ENCODE measurements at regions not wholly inside any gene's neighbourhood (a gene's known extent, or its start where the extent isn't known, plus 50 kb on each side); places are given as distances from the start of the nearest gene placed in this dataset.
A peak's percentile ranks its signal among the peaks of the same experiment; 100 is the strongest.

- Histone ChIP-seq H3K4me3 (ENCODE audit: severe bottlenecking) (no peak overlapping the region), H3K4me1 (ENCODE audit: insufficient read depth, poor library complexity, severe bottlenecking) (peaks cover 24% of the 10 kb centered on the region), H3K27ac (ENCODE audit: poor library complexity, severe bottlenecking) (peak overlapping the region; percentile 41), H3K9me3 (ENCODE audit: severe bottlenecking) (no peaks in the 10 kb centered on the region), H3K36me3 (ENCODE audit: low read depth) (no peaks in the 10 kb centered on the region), H3K27me3 (ENCODE audit: insufficient read depth, poor library complexity, severe bottlenecking) (no peaks in the 10 kb centered on the region)
- ATAC-seq (ENCODE audit: low read depth) (peak; percentile 82), DNase-seq (ENCODE audit: low spot score) (no peak)
- no peak for TF ChIP-seq CTCF (IDR thresholded peaks at IDR 0.05; ENCODE audit: poor library complexity, severe bottlenecking)
Measured at GRCh38 chr16:8374586-8375231, 215.6 kb downstream of the TMEM114 start.

GRCh38 chr16:8373676-8374431 is 216.5 kb downstream of the TMEM114 start:
- DNase-seq (ENCODE audit: low spot score) (no peak), ATAC-seq (ENCODE audit: low read depth) (no peak)
- Histone ChIP-seq H3K27ac (ENCODE audit: poor library complexity, severe bottlenecking) (no peak overlapping the region), H3K27me3 (ENCODE audit: insufficient read depth, poor library complexity, severe bottlenecking) (no peaks in the 10 kb centered on the region), H3K9me3 (ENCODE audit: severe bottlenecking) (no peaks in the 10 kb centered on the region), H3K4me3 (ENCODE audit: severe bottlenecking) (no peak overlapping the region), H3K36me3 (ENCODE audit: low read depth) (no peaks in the 10 kb centered on the region), H3K4me1 (ENCODE audit: insufficient read depth, poor library complexity, severe bottlenecking) (peaks cover 24% of the 10 kb centered on the region)
- no peak for TF ChIP-seq CTCF (IDR thresholded peaks at IDR 0.05; ENCODE audit: poor library complexity, severe bottlenecking)

GRCh38 chr16:8372141-8372540 is 218.2 kb downstream of the TMEM114 start:
- Histone ChIP-seq H3K27me3 (ENCODE audit: insufficient read depth, poor library complexity, severe bottlenecking) (no peaks in the 10 kb centered on the region), H3K27ac (ENCODE audit: poor library complexity, severe bottlenecking) (no peak overlapping the region), H3K9me3 (ENCODE audit: severe bottlenecking) (no peaks in the 10 kb centered on the region), H3K4me1 (ENCODE audit: insufficient read depth, poor library complexity, severe bottlenecking) (peaks cover 24% of the 10 kb centered on the region), H3K4me3 (ENCODE audit: severe bottlenecking) (no peak overlapping the region), H3K36me3 (ENCODE audit: low read depth) (no peaks in the 10 kb centered on the region)
- no peak for TF ChIP-seq CTCF (IDR thresholded peaks at IDR 0.05; ENCODE audit: poor library complexity, severe bottlenecking)
- ATAC-seq (ENCODE audit: low read depth) (no peak), DNase-seq (ENCODE audit: low spot score) (no peak)

GRCh38 chr16:8370374-8371270 is 219.7 kb downstream of the TMEM114 start:
- Histone ChIP-seq H3K4me3 (ENCODE audit: severe bottlenecking) (no peak overlapping the region), H3K4me1 (ENCODE audit: insufficient read depth, poor library complexity, severe bottlenecking) (peaks cover 13% of the 10 kb centered on the region), H3K27me3 (ENCODE audit: insufficient read depth, poor library complexity, severe bottlenecking) (no peaks in the 10 kb centered on the region), H3K27ac (ENCODE audit: poor library complexity, severe bottlenecking) (peak overlapping the region; percentile 20), H3K36me3 (ENCODE audit: low read depth) (no peaks in the 10 kb centered on the region), H3K9me3 (ENCODE audit: severe bottlenecking) (no peaks in the 10 kb centered on the region)
- DNase-seq (ENCODE audit: low spot score) (no peak), ATAC-seq (ENCODE audit: low read depth) (peak; percentile 85)
- TF ChIP-seq CTCF (IDR thresholded peaks at IDR 0.05; ENCODE audit: poor library complexity, severe bottlenecking): no peak

Measured in RWPE2 (cell line).